ENCODE measurements at regions not wholly inside any gene's neighbourhood (a gene's known extent, or its start where the extent isn't known, plus 50 kb on each side); places are given as distances from the start of the nearest gene placed in this dataset.

DNA sequence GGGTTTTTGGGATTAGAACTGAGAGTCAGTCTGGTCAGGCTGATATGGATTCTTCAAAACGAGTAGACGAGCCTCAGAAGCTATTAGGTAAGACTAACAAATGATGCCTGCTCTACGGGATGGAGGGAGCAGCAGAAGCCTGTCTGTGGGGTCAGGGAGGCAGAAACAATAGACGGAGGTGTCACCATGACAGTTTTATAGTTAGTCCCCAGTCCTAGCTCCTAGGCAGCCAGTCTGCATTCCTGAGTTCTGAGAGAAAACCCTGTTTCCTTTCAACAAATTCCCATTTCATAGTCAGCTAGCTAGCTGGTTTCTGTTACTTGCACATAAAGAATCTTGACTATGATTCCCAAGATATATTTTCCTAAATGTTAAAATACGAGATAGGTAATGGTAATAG lies 542.1 kb downstream of the PID1 start:
- DNase-seq (ENCODE audit: low spot score) (no peak), FAIRE-seq (no peak), ATAC-seq (no peak)
- H3K27me3 ChIP-seq (ENCODE audit: control insufficient read depth in 1 of 2, insufficient read depth in 2 of 2, low read length in 2 of 2) = no peaks in the 10 kb centered on the region
- H3K27ac ChIP-seq (ENCODE audit: extremely low read length, insufficient read depth, low read length) = no peak overlapping the region
- ChIA-PET POLR2A (no interaction called here), CTCF (ENCODE audit: low intra/inter-chr PET ratio, low total read pairs) (no interaction called here)
- under 1% methylated on average over 5 of the region's 5 CpGs for WGBS (ENCODE audit: low lambda C conversion rate)
- intact Hi-C loops (cut with micrococcal nuclease; ENCODE audit: unreplicated experiment) = no loop called here
- H3K79me2 ChIP-seq (ENCODE audit: insufficient read depth, low read length) = no peaks in the 10 kb centered on the region
- no peaks in the 10 kb centered on the region for H4K20me1 ChIP-seq (ENCODE audit: insufficient read depth, low read length)
- BruUV-seq (replicated peaks) = no TSS peak
- no peak overlapping the region for H3K4me2 ChIP-seq (ENCODE audit: low read depth, low read length)
- H3K36me3 ChIP-seq (replicated peaks in 1 of 2; ENCODE audit: control insufficient read depth in 1 of 2, insufficient read depth in 2 of 2, low read length in 2 of 2) = no peaks in the 10 kb centered on the region
- no peaks in the 10 kb centered on the region for H3K4me1 ChIP-seq (ENCODE audit: insufficient read depth, low read length)
- H2AFZ ChIP-seq (ENCODE audit: low read length) = no peak overlapping the region
- TF ChIP-seq, protein P1, sequence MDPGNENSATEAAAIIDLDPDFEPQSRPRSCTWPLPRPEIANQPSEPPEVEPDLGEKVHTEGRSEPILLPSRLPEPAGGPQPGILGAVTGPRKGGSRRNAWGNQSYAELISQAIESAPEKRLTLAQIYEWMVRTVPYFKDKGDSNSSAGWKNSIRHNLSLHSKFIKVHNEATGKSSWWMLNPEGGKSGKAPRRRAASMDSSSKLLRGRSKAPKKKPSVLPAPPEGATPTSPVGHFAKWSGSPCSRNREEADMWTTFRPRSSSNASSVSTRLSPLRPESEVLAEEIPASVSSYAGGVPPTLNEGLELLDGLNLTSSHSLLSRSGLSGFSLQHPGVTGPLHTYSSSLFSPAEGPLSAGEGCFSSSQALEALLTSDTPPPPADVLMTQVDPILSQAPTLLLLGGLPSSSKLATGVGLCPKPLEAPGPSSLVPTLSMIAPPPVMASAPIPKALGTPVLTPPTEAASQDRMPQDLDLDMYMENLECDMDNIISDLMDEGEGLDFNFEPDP (CRISPR knock-in tag; conservative IDR thresholded peaks at IDR 0.05) = no peak
- no peak for TF ChIP-seq NFIC (IDR thresholded peaks at IDR 0.05; ENCODE audit: low read length)
- no peak for TF ChIP-seq ZNF772 (CRISPR knock-in tag; IDR thresholded peaks at IDR 0.05)
- no peak for TF ChIP-seq CAMTA2 (CRISPR knock-in tag; IDR thresholded peaks at IDR 0.05; ENCODE audit: borderline replicate concordance)
- TF ChIP-seq POGZ (CRISPR knock-in tag; IDR thresholded peaks at IDR 0.05) = no peak
- no peak for TF ChIP-seq TCF12 (IDR thresholded peaks at IDR 0.05)
- no peak for TF ChIP-seq TCF12 (CRISPR knock-in tag; IDR thresholded peaks at IDR 0.05)
- TF ChIP-seq ZFP62 (CRISPR knock-in tag; IDR thresholded peaks at IDR 0.05) = no peak
- no peak for TF ChIP-seq BHLHE40 (IDR thresholded peaks at IDR 0.05; ENCODE audit: low read length)
- no peak for TF ChIP-seq SMARCC2 (IDR thresholded peaks at IDR 0.05)
- TF ChIP-seq ZNF275 (CRISPR knock-in tag; IDR thresholded peaks at IDR 0.05; ENCODE audit: borderline replicate concordance) = no peak
- no peak for TF ChIP-seq HOXA5 (CRISPR knock-in tag; IDR thresholded peaks at IDR 0.05)
- no peak overlapping the region for H3K9ac ChIP-seq (ENCODE audit: insufficient read depth, low read depth, low read length)
- H3K9me3 ChIP-seq (ENCODE audit: low read length) = peaks cover 76% of the 10 kb centered on the region
- in situ Hi-C loops (cut with HindIII; ENCODE audit: extremely low pct_ligation_motif_present, low pct_unique_long_range_greater_than_20kb) = no loop called here
- H3K4me3 ChIP-seq (replicated peaks in 1 of 3; ENCODE audit: insufficient read depth in 1 of 3, low read depth in 2 of 3, low read length in 3 of 3) = no peak overlapping the region

Data from HepG2 (cell line).